ENCODE measurements at regions not wholly inside any gene's neighbourhood (a gene's known extent, or its start where the extent isn't known, plus 50 kb on each side); places are given as distances from the start of the nearest gene placed in this dataset.

GRCh38 chr4:53919535-53919934 is 144.9 kb downstream of the CHIC2 start:
- Histone ChIP-seq H3K4me1 (ENCODE audit: control insufficient read depth in 1 of 2, insufficient read depth in 2 of 2, low read length in 2 of 2) (no peaks in the 10 kb centered on the region), H3K27ac (ENCODE audit: low read length) (no peak overlapping the region), H3K36me3 (ENCODE audit: control insufficient read depth in 1 of 2, insufficient read depth in 2 of 2, low read length in 2 of 2) (no peaks in the 10 kb centered on the region)

GRCh38 chr4:53917729-53918128 is 146.7 kb downstream of the CHIC2 start:
- Histone ChIP-seq H3K4me3 (ENCODE audit: low read depth in 1 of 2, low read length in 2 of 2) (no peak overlapping the region), H3K4me1 (ENCODE audit: control insufficient read depth in 1 of 2, insufficient read depth in 2 of 2, low read length in 2 of 2) (no peaks in the 10 kb centered on the region), H3K27ac (ENCODE audit: low read length) (no peak overlapping the region), H3K36me3 (ENCODE audit: control insufficient read depth in 1 of 2, insufficient read depth in 2 of 2, low read length in 2 of 2) (no peaks in the 10 kb centered on the region), H3K9me3 (ENCODE audit: control insufficient read depth in 1 of 2, low read length in 2 of 2) (no peaks in the 10 kb centered on the region), H3K27me3 (ENCODE audit: low read depth, low read length) (no peaks in the 10 kb centered on the region)

More at GRCh38 chr4:53919535-53919934, 144.9 kb downstream of the CHIC2 start:
- no peaks in the 10 kb centered on the region for H3K27me3 ChIP-seq (ENCODE audit: low read depth, low read length)
- H3K4me3 ChIP-seq (ENCODE audit: low read depth in 1 of 2, low read length in 2 of 2) = no peak overlapping the region
- no peaks in the 10 kb centered on the region for H3K9me3 ChIP-seq (ENCODE audit: control insufficient read depth in 1 of 2, low read length in 2 of 2)

- Histone ChIP-seq H3K9me3 (ENCODE audit: control insufficient read depth in 1 of 2, low read length in 2 of 2) (no peaks in the 10 kb centered on the region), H3K36me3 (ENCODE audit: control insufficient read depth in 1 of 2, insufficient read depth in 2 of 2, low read length in 2 of 2) (no peaks in the 10 kb centered on the region), H3K27me3 (ENCODE audit: low read depth, low read length) (no peaks in the 10 kb centered on the region), H3K4me1 (ENCODE audit: control insufficient read depth in 1 of 2, insufficient read depth in 2 of 2, low read length in 2 of 2) (no peaks in the 10 kb centered on the region), H3K4me3 (ENCODE audit: low read depth in 1 of 2, low read length in 2 of 2) (no peak overlapping the region), H3K27ac (ENCODE audit: low read length) (no peak overlapping the region)
These were observed 147.9 kb downstream of the CHIC2 start for GRCh38 chr4:53916431-53916889.

GRCh38 chr4:53914313-53915016 is 149.9 kb downstream of the CHIC2 start:
- H3K27me3 ChIP-seq (ENCODE audit: low read depth, low read length) = no peaks in the 10 kb centered on the region
- no peaks in the 10 kb centered on the region for H3K4me1 ChIP-seq (ENCODE audit: control insufficient read depth in 1 of 2, insufficient read depth in 2 of 2, low read length in 2 of 2)
- no peak overlapping the region for H3K27ac ChIP-seq (ENCODE audit: low read length)
- H3K4me3 ChIP-seq (ENCODE audit: low read depth in 1 of 2, low read length in 2 of 2) = no peak overlapping the region
- no peaks in the 10 kb centered on the region for H3K9me3 ChIP-seq (ENCODE audit: control insufficient read depth in 1 of 2, low read length in 2 of 2)
- no peaks in the 10 kb centered on the region for H3K36me3 ChIP-seq (ENCODE audit: control insufficient read depth in 1 of 2, insufficient read depth in 2 of 2, low read length in 2 of 2)

GRCh38 chr4:53913771-53914170 is 150.6 kb downstream of the CHIC2 start:
- Histone ChIP-seq H3K27ac (ENCODE audit: low read length) (no peak overlapping the region), H3K4me3 (ENCODE audit: low read depth in 1 of 2, low read length in 2 of 2) (no peak overlapping the region), H3K4me1 (ENCODE audit: control insufficient read depth in 1 of 2, insufficient read depth in 2 of 2, low read length in 2 of 2) (peaks cover 0 to 5% of the 10 kb centered on the region in 2 donors), H3K27me3 (ENCODE audit: low read depth, low read length) (no peaks in the 10 kb centered on the region), H3K9me3 (ENCODE audit: control insufficient read depth in 1 of 2, low read length in 2 of 2) (no peaks in the 10 kb centered on the region), H3K36me3 (ENCODE audit: control insufficient read depth in 1 of 2, insufficient read depth in 2 of 2, low read length in 2 of 2) (no peaks in the 10 kb centered on the region)

GRCh38 chr4:53912766-53913497 is 151.5 kb downstream of the CHIC2 start:
- Histone ChIP-seq H3K9me3 (ENCODE audit: control insufficient read depth in 1 of 2, low read length in 2 of 2) (no peaks in the 10 kb centered on the region), H3K27ac (ENCODE audit: low read length) (no peak overlapping the region), H3K4me1 (ENCODE audit: control insufficient read depth in 1 of 2, insufficient read depth in 2 of 2, low read length in 2 of 2) (peaks cover 0 to 6% of the 10 kb centered on the region in 2 donors)

GRCh38 chr4:53908661-53909078 is 155.7 kb downstream of the CHIC2 start:
- Histone ChIP-seq H3K36me3 (ENCODE audit: control insufficient read depth in 1 of 2, insufficient read depth in 2 of 2, low read length in 2 of 2) (no peaks in the 10 kb centered on the region), H3K4me3 (ENCODE audit: low read depth in 1 of 2, low read length in 2 of 2) (peak overlapping the region; percentile 34 to 41), H3K9me3 (ENCODE audit: control insufficient read depth in 1 of 2, low read length in 2 of 2) (no peaks in the 10 kb centered on the region), H3K4me1 (ENCODE audit: control insufficient read depth in 1 of 2, insufficient read depth in 2 of 2, low read length in 2 of 2) (peaks cover 6 to 8% of the 10 kb centered on the region in 2 donors), H3K27ac (ENCODE audit: low read length) (peak overlapping the region; percentile 12), H3K27me3 (ENCODE audit: low read depth, low read length) (peaks cover 10% of the 10 kb centered on the region)

More at GRCh38 chr4:53912766-53913497, 151.5 kb downstream of the CHIC2 start:
- Histone ChIP-seq H3K27me3 (ENCODE audit: low read depth, low read length) (no peaks in the 10 kb centered on the region), H3K4me3 (ENCODE audit: low read depth in 1 of 2, low read length in 2 of 2) (no peak overlapping the region), H3K36me3 (ENCODE audit: control insufficient read depth in 1 of 2, insufficient read depth in 2 of 2, low read length in 2 of 2) (no peaks in the 10 kb centered on the region)

GRCh38 chr4:53907772-53908171 is 156.6 kb downstream of the CHIC2 start:
- peaks cover 10% of the 10 kb centered on the region for H3K27me3 ChIP-seq (ENCODE audit: low read depth, low read length)
- no peaks in the 10 kb centered on the region for H3K9me3 ChIP-seq (ENCODE audit: control insufficient read depth in 1 of 2, low read length in 2 of 2)
- no peak overlapping the region for H3K4me3 ChIP-seq (ENCODE audit: low read depth in 1 of 2, low read length in 2 of 2)
- H3K36me3 ChIP-seq (ENCODE audit: control insufficient read depth in 1 of 2, insufficient read depth in 2 of 2, low read length in 2 of 2) = no peaks in the 10 kb centered on the region
- peaks cover 6 to 8% of the 10 kb centered on the region in 2 donors for H3K4me1 ChIP-seq (ENCODE audit: control insufficient read depth in 1 of 2, insufficient read depth in 2 of 2, low read length in 2 of 2)
- no peak overlapping the region for H3K27ac ChIP-seq (ENCODE audit: low read length)

GRCh38 chr4:53906606-53907190 is 157.7 kb downstream of the CHIC2 start:
- peaks cover 6 to 8% of the 10 kb centered on the region in 2 donors for H3K4me1 ChIP-seq (ENCODE audit: control insufficient read depth in 1 of 2, insufficient read depth in 2 of 2, low read length in 2 of 2)
- no peaks in the 10 kb centered on the region for H3K9me3 ChIP-seq (ENCODE audit: control insufficient read depth in 1 of 2, low read length in 2 of 2)
- H3K27ac ChIP-seq (ENCODE audit: low read length) = peak overlapping the region; percentile 21
- peaks cover 10% of the 10 kb centered on the region for H3K27me3 ChIP-seq (ENCODE audit: low read depth, low read length)
- H3K4me3 ChIP-seq (ENCODE audit: low read depth in 1 of 2, low read length in 2 of 2) = peak overlapping the region; percentile 21 to 61
- H3K36me3 ChIP-seq (ENCODE audit: control insufficient read depth in 1 of 2, insufficient read depth in 2 of 2, low read length in 2 of 2) = no peaks in the 10 kb centered on the region

- Histone ChIP-seq H3K4me1 (ENCODE audit: control insufficient read depth in 1 of 2, insufficient read depth in 2 of 2, low read length in 2 of 2) (peaks cover 6 to 8% of the 10 kb centered on the region in 2 donors), H3K4me3 (ENCODE audit: low read depth in 1 of 2, low read length in 2 of 2) (peak overlapping the region; percentile 21 to 61), H3K27ac (ENCODE audit: low read length) (peak overlapping the region; percentile 21), H3K9me3 (ENCODE audit: control insufficient read depth in 1 of 2, low read length in 2 of 2) (no peaks in the 10 kb centered on the region), H3K36me3 (ENCODE audit: control insufficient read depth in 1 of 2, insufficient read depth in 2 of 2, low read length in 2 of 2) (no peaks in the 10 kb centered on the region), H3K27me3 (ENCODE audit: low read depth, low read length) (peaks cover 10% of the 10 kb centered on the region)
These were observed 158.4 kb downstream of the CHIC2 start for GRCh38 chr4:53905941-53906377.

GRCh38 chr4:53905276-53905940 is 159.0 kb downstream of the CHIC2 start:
- Histone ChIP-seq H3K4me3 (ENCODE audit: low read depth in 1 of 2, low read length in 2 of 2) (peak overlapping the region; percentile 21 to 61), H3K27me3 (ENCODE audit: low read depth, low read length) (peaks cover 10% of the 10 kb centered on the region), H3K27ac (ENCODE audit: low read length) (peak overlapping the region; percentile 21), H3K9me3 (ENCODE audit: control insufficient read depth in 1 of 2, low read length in 2 of 2) (no peaks in the 10 kb centered on the region), H3K36me3 (ENCODE audit: control insufficient read depth in 1 of 2, insufficient read depth in 2 of 2, low read length in 2 of 2) (no peaks in the 10 kb centered on the region), H3K4me1 (ENCODE audit: control insufficient read depth in 1 of 2, insufficient read depth in 2 of 2, low read length in 2 of 2) (peaks cover 6 to 8% of the 10 kb centered on the region in 2 donors)
